Neuronal stem cell (in vitro differentiated cells): ENCODE measurements at regions not wholly inside any gene's neighbourhood (a gene's known extent, or its start where the extent isn't known, plus 50 kb on each side); places are given as distances from the start of the nearest gene placed in this dataset.

Source experiments
- DNase-seq: peaks from one replicate; pipeline ENCODE4 v3.0.0-alpha.2; 2013; ENCODE audit warnings: low spot score
- H2AFZ ChIP-seq: one replicate; pipeline ENCODE4 v1.6.1; 2013; ENCODE audit warnings: mild to moderate bottlenecking, low read length, inconsistent platforms
- H2AK5ac ChIP-seq: 2 replicates; pipeline ENCODE4 v1.6.1; 2013; ENCODE audit warnings: low read depth, mild to moderate bottlenecking, inconsistent platforms, low read length, moderate library complexity, mixed read lengths
- H2BK120ac ChIP-seq: 2 replicates; pipeline ENCODE4 v1.6.1; 2013; ENCODE audit warnings: low read depth, mild to moderate bottlenecking, inconsistent platforms, low read length, moderate library complexity, mixed read lengths
- H2BK12ac ChIP-seq: one replicate; pipeline ENCODE4 v1.6.1; 2013; ENCODE audit warnings: low read length, inconsistent platforms
- H2BK15ac ChIP-seq: 2 replicates; pipeline ENCODE4 v1.6.1; 2013; ENCODE audit warnings: mild to moderate bottlenecking, low read length, inconsistent platforms, mixed read lengths
- H2BK5ac ChIP-seq: one replicate; pipeline ENCODE4 v1.6.1; 2013; ENCODE audit warnings: inconsistent platforms, mild to moderate bottlenecking, low read length, moderate library complexity
- H3K14ac ChIP-seq: one replicate; pipeline ENCODE4 v1.6.1; 2013; ENCODE audit warnings: low read length, inconsistent platforms
- H3K18ac ChIP-seq: 2 replicates; pipeline ENCODE4 v1.6.1; 2013; ENCODE audit warnings: low read length, inconsistent platforms
- H3K23ac ChIP-seq: 2 replicates; pipeline ENCODE4 v1.6.1; 2013; ENCODE audit warnings: low read depth, mild to moderate bottlenecking, mixed read lengths, low read length, inconsistent platforms; ENCODE audit not compliant: poor library complexity
- H3K27ac ChIP-seq: replicated peaks from 3 replicates; pipeline ENCODE4 v1.5.1; 2013; ENCODE audit warnings: low read length, inconsistent platforms
- H3K27me3 ChIP-seq, 3 experiments: 2 replicates each; pipeline ENCODE4 v1.6.1; 2013; ENCODE audit warnings: low read length in 3 of 3, mild to moderate bottlenecking in 2 of 3, inconsistent platforms in 1 of 3, low read depth in 1 of 3, mixed read lengths in 1 of 3, moderate library complexity in 1 of 3; ENCODE audit not compliant: control insufficient read depth in 3 of 3, insufficient read depth in 3 of 3
- H3K36me3 ChIP-seq, 2 donors: replicated peaks in 1 of 2; 2 replicates each; pipeline ENCODE4 v1.6.1; 2013; ENCODE audit warnings: low read length in 2 of 2; ENCODE audit not compliant: control insufficient read depth in 2 of 2, insufficient read depth in 2 of 2
- H3K4ac ChIP-seq: 2 replicates; pipeline ENCODE4 v1.6.1; 2013; ENCODE audit warnings: inconsistent platforms, mild to moderate bottlenecking, low read length, moderate library complexity
- H3K4me1 ChIP-seq, 2 donors: 1 replicate in 1 of 2; 2 replicates in 1 of 2; pipeline ENCODE4 v1.6.1; 2013; ENCODE audit warnings: low read length in 2 of 2, low read depth in 1 of 2; ENCODE audit not compliant: control insufficient read depth in 2 of 2, insufficient read depth in 1 of 2
- H3K4me2 ChIP-seq: one replicate; pipeline ENCODE4 v1.6.1; 2013; ENCODE audit warnings: mild to moderate bottlenecking, low read length, inconsistent platforms; ENCODE audit not compliant: insufficient read depth, poor library complexity, severe bottlenecking
- H3K4me3 ChIP-seq, 2 donors: 2 replicates each; pipeline ENCODE4 v1.5.1; 2013; ENCODE audit warnings: low read length in 2 of 2, mild to moderate bottlenecking in 2 of 2, inconsistent platforms in 1 of 2, moderate library complexity in 1 of 2
- H3K79me1 ChIP-seq: one replicate; pipeline ENCODE4 v1.6.1; 2013; ENCODE audit warnings: low read depth, mild to moderate bottlenecking, inconsistent platforms, low read length, moderate library complexity
- H3K9ac ChIP-seq: one replicate; pipeline ENCODE4 v1.6.1; 2013; ENCODE audit warnings: mild to moderate bottlenecking, low read depth, low read length, inconsistent platforms; ENCODE audit not compliant: poor library complexity
- H3K9me3 ChIP-seq, 2 donors: replicated peaks in 1 of 2; 2 replicates each; pipeline versions ENCODE3 to v1.6.1; 2013; ENCODE audit warnings: low read length in 2 of 2, mild to moderate bottlenecking in 2 of 2, inconsistent platforms in 1 of 2, low read depth in 1 of 2, mixed read lengths in 1 of 2, moderate library complexity in 1 of 2; ENCODE audit not compliant: control insufficient read depth in 2 of 2, insufficient read depth in 1 of 2
- H4K8ac ChIP-seq: one replicate; pipeline ENCODE4 v1.6.1; 2013; ENCODE audit warnings: low read depth, mild to moderate bottlenecking, inconsistent platforms, low read length, moderate library complexity
- H4K91ac ChIP-seq: one replicate; pipeline ENCODE4 v1.6.1; 2013; ENCODE audit warnings: low read length, low read depth, mild to moderate bottlenecking, inconsistent platforms; ENCODE audit not compliant: poor library complexity
- WGBS, 2 donors: extraction: QIAGEN DNeasy Blood & Tissue Kit; methylation state at CpG; one replicate each; pipeline ENCODE4 v1.1.7; 2013; ENCODE audit warnings: missing lambda C conversion rate in 2 of 2, mixed read lengths in 1 of 2; ENCODE audit not compliant: insufficient read length in 2 of 2, insufficient replicate concordance in 1 of 2; ENCODE audit errors: extremely low coverage in 2 of 2; 5-methylcytosine and 5-hydroxymethylcytosine counted together

DNA sequence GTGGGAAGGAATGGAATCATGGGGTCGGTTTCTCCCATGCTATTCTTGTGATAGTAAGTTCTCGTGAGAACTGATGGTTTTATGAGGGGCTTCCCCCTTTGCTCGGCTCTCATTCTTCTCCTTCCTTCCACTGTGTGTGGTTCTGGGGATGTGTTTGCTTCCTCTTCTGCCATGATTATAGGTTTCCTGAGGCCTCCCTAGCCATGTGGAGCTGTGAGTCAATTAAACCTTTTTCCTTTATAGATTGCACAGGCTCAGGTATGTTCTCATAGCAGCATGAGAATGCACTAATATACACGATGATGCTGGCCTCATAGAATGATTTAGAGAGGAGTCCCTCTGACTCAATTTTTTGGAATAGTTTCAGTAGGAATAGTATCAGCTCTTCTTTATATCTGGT is 195.4 kb upstream of the IVNS1ABP start:
- Histone ChIP-seq H2BK12ac (no peak overlapping the region), H3K27ac (no peak overlapping the region), H3K14ac (no peak overlapping the region), H3K4me2 (no peak overlapping the region), H2BK5ac (no peak overlapping the region), H3K4me3 (no peak overlapping the region), H4K8ac (no peak overlapping the region), H3K27me3 (no peaks in the 10 kb centered on the region), H3K4me1 (no peaks in the 10 kb centered on the region), H3K9me3 (peaks cover under 1 to 2% of the 10 kb centered on the region in 2 donors), H3K4ac (no peak overlapping the region), H4K91ac (no peak overlapping the region), H3K36me3 (no peaks in the 10 kb centered on the region), H2BK15ac (no peak overlapping the region), H3K23ac (no peak overlapping the region), H3K79me1 (no peaks in the 10 kb centered on the region), H2AFZ (no peak overlapping the region), H3K18ac (no peak overlapping the region), H2AK5ac (no peak overlapping the region), H3K9ac (no peak overlapping the region), H2BK120ac (no peak overlapping the region)
- WGBS, 2 donors: no CpG with 5 or more reads among the region's 4 CpGs
- DNase-seq: no peak

DNA sequence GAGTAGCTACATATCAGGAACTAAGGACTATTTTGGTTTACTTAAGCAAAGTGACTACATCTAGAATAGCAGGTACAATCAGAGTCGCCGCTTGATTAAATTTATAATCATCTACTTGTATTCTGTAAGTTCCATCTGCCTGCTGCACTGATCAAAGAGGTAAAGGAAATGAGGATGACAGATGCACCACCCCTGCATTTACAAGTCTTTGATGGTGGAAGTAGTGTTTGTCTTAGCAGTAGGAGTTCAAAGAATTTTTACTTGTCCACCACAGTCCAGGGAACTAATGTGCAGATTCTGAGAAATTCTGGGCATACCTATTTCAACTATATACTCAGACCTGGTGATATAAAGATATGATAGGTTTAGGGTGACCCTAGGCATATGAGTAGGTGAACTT is 184.1 kb upstream of the IVNS1ABP start:
- WGBS, 2 donors: no CpG with 5 or more reads among the region's 2 CpGs
- Histone ChIP-seq H3K4me3 (no peak overlapping the region), H2AK5ac (no peak overlapping the region), H3K4me1 (no peaks in the 10 kb centered on the region), H3K27ac (no peak overlapping the region), H2BK120ac (no peak overlapping the region), H3K9me3 (no peaks in the 10 kb centered on the region), H3K23ac (no peak overlapping the region), H3K79me1 (no peaks in the 10 kb centered on the region), H3K4me2 (no peak overlapping the region), H4K91ac (no peak overlapping the region), H2BK12ac (no peak overlapping the region), H3K18ac (no peak overlapping the region), H3K36me3 (no peaks in the 10 kb centered on the region), H2BK15ac (no peak overlapping the region), H3K4ac (no peak overlapping the region), H2BK5ac (no peak overlapping the region), H3K14ac (no peak overlapping the region), H3K27me3 (no peaks in the 10 kb centered on the region), H4K8ac (no peak overlapping the region), H2AFZ (no peak overlapping the region), H3K9ac (no peak overlapping the region)
- no peak for DNase-seq

DNA sequence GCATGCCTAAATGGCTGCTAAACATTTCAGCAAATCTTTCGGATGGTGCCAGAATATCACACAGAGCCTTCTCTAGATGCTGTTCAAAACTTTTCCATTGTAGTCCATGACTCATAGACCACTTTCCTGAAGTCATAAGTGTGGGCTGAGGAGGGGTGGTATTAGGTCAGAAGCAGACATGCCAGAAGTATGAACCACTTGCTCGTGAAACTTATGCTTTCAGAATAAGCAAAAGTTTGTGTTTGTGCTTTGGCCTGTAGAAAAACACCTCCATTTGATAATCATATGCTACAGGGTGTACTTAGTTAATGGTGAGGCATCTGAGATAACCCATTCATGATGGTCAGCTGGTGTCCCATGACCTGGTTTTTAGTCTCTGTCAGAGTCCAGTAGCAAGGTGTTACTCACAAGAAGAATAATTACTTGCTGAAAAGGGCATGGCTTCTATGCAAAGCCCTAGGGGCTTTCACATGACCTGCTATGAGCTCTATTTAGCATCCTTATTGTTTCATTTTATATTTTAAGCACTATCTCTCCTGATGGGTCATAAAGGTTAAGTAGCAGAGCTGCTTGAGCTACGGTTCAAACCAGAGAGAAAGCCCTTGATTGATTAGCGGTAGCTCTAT is 183.1 kb upstream of the IVNS1ABP start:
- H3K4ac ChIP-seq: no peak overlapping the region
- H2BK5ac ChIP-seq: no peak overlapping the region
- no peak overlapping the region for H2BK15ac ChIP-seq
- H3K36me3 ChIP-seq: no peaks in the 10 kb centered on the region
- no peaks in the 10 kb centered on the region for H3K4me1 ChIP-seq
- no peak overlapping the region for H3K14ac ChIP-seq
- H2BK120ac ChIP-seq: no peak overlapping the region
- no peak overlapping the region for H2AK5ac ChIP-seq
- DNase-seq: no peak
- H3K79me1 ChIP-seq: no peaks in the 10 kb centered on the region
- H2BK12ac ChIP-seq: no peak overlapping the region
- H4K8ac ChIP-seq: no peak overlapping the region
- H3K27me3 ChIP-seq: no peaks in the 10 kb centered on the region
- no peak overlapping the region for H3K23ac ChIP-seq
- H3K27ac ChIP-seq: no peak overlapping the region
- no peak overlapping the region for H3K9ac ChIP-seq
- H3K4me2 ChIP-seq: no peak overlapping the region
- no peak overlapping the region for H2AFZ ChIP-seq
- no peaks in the 10 kb centered on the region for H3K9me3 ChIP-seq
- H4K91ac ChIP-seq: no peak overlapping the region
- WGBS, 2 donors: no CpG with 5 or more reads among the region's 4 CpGs
- H3K4me3 ChIP-seq: no peak overlapping the region
- H3K18ac ChIP-seq: no peak overlapping the region

DNA sequence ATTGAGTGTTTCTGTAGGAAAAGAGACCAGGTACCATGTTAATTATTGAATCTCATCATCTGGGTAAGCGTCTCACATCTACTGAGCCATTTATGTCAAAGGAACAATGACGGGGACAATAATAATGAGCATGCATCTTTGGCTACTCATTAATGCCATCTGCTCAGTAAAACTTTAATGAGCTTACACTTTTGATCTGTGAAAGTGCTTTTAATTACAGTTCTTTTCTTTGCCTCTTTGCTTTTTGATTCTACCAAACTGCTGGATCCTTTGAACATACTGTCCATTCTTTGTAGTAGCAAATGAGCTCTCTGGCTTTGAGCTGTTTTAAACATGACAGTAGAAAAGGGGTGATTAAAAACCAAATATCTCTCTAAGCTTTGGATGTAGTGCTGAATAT is 181.2 kb upstream of the IVNS1ABP start:
- Histone ChIP-seq H3K9me3 (no peaks in the 10 kb centered on the region), H2BK15ac (no peak overlapping the region), H2BK5ac (no peak overlapping the region), H3K23ac (no peak overlapping the region), H4K91ac (no peak overlapping the region), H4K8ac (no peak overlapping the region), H3K9ac (no peak overlapping the region), H2BK12ac (no peak overlapping the region), H3K79me1 (no peaks in the 10 kb centered on the region), H3K4me2 (no peak overlapping the region), H3K27ac (no peak overlapping the region), H3K27me3 (no peaks in the 10 kb centered on the region), H2AK5ac (no peak overlapping the region), H2AFZ (no peak overlapping the region), H3K18ac (no peak overlapping the region), H2BK120ac (no peak overlapping the region), H3K4me3 (no peak overlapping the region), H3K36me3 (no peaks in the 10 kb centered on the region), H3K4ac (no peak overlapping the region), H3K14ac (no peak overlapping the region), H3K4me1 (no peaks in the 10 kb centered on the region)
- no CpG with 5 or more reads among the region's 2 CpGs for WGBS, 2 donors
- no peak for DNase-seq
